HG03432 (cell line): ENCODE measurements at regions not wholly inside any gene's neighbourhood (a gene's known extent, or its start where the extent isn't known, plus 50 kb on each side); places are given as distances from the start of the nearest gene placed in this dataset.
"Not testable (repeated sequence)": the region's sequence is repeated elsewhere in the genome, so short reads cannot be mapped to it uniquely, and the experiment has no call there.

ENCODE experiments used
- ATAC-seq: cut with Tn5 transposase; IDR thresholded peaks from one replicate; pipeline ENCODE4 v1.9.1; 2021; ENCODE audit warnings: mild to moderate bottlenecking, moderate library complexity; ENCODE audit not compliant: unreplicated experiment

DNA sequence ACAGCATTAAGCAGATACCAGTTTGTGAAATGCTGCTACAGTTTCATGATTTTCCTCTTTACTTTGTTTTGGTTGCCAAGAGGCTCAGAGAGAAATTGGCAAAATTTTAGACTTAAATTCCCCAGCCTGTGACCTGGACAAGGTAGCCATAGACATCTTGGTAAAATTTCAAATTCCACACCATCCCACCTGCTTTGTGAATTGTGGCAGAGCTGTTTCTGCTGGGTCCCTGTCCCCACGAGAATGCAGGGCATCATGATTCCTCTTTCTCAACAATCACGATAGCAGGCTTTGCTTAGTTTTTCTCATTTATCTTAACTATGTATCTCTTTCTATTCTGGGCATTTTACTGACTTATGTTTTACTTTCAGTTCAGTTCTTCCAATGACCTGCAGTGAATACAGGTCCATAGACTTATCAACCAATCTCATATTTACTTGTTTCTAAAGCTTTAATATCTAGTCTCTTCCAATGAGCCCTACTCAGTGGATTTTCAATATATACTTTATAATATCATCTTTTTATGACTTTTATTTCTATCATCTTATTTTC is 351.6 kb downstream of the SOCS6 start:
- no peak for ATAC-seq

DNA sequence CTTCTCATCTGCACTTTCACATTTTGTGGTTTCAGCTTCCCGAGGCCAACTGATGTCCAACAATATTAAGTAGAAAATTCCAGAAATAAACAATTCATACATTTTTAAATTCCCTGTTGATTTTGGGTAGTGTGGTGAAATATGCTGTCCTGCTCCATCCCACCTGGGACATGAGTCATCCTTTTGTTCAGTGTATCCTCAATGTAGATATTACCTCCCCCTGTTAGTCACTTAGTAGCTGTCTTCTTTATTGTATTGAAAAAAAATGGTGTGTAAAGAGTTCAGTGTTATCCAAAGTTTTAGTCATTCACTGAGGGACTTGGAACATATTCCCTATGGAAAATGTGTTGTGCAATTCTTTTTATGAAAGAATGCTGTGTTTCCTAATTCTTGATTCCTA is 348.1 kb downstream of the SOCS6 start:
- ATAC-seq, result no peak

DNA sequence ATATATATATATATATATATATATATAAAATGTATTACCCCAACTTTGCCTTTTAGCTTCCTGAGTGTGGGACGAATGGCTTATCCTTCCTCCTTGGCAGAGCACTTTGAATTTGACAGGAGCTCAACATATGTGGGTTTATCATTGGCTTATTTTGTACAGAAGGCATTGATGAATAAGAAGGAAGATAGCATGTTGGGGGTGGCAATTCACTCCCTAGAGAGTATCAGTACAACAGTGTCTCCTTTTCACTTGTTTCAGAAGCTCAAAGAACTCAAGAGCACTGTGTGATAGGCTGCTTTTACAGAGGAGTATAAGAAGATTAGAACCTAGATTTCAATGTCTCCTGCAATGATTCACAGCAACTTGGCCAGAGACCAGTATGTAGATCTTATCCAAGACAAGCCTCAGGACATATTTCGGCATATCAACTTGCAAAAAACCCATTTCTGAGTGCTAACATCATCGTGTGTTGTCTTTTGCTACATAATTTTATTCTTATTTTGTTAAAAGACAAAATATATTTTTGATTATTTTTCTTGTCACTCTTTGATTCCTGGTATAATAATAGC is 345.8 kb downstream of the SOCS6 start:
- no peak for ATAC-seq

DNA sequence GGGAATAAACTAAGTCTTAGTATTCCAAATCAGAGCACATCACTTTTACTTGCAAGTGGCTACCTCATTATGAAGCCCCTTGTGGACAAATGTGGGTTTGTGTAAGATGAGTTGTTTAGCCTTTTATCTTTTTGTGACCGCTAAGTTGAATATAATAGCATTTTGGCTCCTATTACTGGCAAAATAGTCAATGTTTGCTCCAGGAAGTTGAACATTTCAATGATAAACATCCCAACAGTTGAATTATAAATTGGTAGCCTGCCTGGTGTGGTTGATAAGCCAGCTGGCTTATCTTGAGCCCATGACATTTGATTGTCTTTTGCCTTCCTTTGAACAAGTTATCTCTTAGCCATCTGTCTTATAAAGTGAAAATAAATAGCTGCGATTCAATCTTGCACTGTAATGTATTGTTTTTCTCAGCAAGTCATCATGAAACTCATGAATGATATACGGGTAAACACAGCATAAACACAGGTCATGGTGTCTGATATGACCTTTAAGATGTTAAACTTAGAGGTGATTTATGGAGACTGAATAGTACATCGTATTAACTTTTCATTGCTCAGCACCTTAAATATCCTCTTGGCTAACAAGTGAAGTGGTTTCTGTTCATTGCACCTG is 338.4 kb downstream of the SOCS6 start:
- ATAC-seq, result no peak

DNA sequence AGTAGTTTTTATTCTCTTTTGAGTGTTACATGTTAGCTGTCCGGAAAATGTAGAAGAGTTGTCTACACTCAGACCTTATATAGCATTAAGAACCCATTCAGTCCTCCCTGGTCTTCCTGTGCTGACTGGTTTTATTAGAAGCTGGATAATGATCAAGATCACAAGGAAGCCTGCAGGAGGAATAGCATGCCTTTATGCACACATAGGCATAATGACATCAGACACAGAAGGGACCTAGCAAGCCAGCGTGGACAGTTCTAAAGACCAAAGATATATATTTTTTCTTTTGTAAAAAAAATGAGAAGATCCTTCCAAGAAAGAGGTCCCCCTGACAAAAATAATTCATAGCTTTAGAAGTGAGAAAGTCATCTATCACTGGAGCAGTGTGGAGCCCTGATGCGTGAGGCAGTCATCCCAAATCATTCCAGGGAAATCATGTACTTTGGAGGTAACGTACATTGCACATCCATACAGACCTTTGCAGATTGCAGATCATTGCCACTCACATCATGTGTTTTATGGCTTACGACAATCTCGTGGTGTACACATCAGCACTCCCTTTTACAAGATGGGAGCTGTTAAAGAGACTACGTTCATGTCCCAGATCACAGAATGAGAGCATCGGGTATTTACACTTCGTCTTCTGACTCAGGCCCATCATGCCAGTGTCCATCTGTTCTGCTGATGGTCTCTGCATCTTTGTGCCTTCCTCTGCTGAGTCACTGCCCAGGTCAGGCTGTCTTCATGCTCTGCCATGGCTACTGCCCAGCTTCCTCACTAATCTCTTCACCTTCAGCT is 334.0 kb downstream of the SOCS6 start:
- no peak for ATAC-seq

DNA sequence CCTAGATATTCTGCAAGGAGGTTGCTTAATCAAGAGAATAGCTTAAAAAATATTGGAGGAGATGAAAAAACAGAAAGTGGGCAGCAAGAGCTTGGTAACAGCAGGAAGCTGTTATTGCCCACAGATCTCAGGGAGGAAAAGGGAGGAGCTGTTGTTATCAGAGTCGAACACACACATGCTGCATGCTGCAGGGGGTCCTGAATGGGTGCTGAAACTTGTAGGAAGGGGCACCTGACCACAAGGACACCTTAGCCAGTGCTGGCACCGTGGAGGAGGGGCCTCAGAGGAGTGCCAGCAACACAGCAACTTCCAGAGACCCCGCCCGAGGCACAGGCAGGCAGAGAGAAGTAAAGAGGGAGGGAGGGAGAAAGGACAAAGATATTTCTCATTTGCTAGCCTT is 332.9 kb downstream of the SOCS6 start:
- no peak for ATAC-seq

DNA sequence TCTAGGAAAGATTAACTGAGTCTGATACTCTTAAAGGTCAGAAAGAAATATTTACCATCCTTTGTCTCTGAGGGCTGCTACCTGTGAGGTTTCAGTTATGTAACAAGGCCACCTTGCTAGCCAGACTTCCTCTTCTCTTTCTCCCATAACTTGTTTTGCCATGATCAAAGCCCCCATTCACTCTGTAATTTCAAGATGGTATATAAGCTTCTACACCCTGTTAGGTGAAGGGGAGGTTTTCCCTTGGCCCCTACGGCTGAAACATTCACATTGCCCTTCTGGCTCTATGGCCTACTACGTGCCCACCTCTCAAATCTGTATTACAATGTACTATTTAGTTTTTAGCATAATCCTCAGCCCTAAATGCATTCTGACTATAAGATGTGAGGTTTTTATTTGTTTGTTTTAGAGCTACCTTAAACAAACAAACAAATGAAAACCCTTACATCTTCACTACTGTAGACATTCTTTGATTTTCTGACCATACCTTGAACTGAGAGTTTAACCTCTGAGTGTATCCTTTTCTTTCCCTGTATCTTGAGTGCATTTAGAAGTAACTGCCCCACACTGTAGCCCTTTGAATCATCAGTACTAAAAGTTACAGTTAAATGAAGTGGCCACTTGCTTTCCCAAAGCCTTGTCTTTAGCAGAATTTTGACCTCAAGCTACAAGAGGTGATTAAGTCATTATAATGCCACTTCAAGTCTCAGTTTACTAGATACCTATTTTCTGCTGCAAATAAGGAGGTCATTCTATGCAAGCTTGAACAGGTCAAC is 332.2 kb downstream of the SOCS6 start:
- ATAC-seq, result no peak

DNA sequence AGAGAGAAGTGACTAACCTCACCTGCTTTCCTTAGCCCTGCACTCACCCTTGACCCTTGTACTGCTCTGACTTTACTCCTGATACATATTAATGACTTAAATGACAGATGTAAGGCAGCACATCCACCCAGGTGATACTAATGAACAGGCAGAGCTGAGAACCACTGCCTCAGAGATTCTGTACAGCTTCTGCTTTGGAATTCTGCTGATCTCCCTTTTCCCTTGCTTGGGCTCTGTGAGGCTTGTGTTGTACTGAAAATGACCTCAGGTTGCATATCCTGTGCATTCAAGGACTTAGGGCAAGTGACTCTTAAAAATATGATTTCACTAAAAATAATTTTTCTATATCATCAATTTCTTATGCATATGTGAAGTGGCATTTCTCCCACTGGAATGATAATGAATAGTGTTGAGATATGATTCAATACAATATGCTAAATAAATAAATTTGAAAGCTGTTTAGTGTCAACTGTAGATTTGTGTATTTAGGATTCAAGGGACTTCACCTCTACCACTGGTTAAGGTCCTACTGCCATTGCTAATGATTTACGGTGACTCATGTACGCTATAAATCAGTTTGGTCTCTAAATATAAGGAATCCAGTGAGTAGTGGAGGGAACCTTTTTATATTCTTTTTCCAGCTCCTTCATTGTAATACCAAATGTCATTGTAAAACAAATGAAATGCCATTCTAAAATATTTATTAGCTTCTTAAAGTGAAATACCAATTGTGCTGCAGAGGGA is 328.3 kb downstream of the SOCS6 start:
- no peak for ATAC-seq

DNA sequence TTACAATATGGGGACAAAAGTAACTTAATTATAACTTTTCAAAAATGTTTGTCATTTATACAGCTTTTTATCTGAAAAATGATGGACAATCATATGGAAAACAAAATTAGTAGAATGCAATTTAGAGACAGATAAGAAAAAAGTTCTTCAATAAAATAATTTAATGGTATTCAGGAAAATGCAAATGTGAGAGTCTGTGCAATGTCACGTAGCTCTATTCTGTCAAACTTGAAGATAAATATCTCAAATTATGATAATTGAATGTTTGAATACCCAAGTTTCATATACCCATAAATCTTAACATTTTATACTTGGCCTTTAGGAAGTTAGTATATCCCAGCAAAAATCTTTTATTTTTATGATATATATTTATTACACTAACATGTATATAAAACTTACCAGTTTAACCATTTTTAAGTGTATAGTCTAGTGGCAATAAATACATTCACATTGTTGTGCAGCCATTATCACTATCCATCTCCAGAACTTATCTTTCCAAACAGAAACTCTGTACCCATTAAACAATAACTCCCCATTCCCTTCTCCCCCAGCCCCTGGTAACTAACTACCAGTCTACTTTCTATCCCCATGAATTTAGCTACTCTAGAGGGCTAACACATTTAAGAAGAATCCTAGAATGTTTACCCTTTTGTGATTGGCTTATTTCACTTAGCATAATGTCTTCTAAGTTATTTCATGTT is 311.5 kb downstream of the SOCS6 start:
- ATAC-seq, result no peak

DNA sequence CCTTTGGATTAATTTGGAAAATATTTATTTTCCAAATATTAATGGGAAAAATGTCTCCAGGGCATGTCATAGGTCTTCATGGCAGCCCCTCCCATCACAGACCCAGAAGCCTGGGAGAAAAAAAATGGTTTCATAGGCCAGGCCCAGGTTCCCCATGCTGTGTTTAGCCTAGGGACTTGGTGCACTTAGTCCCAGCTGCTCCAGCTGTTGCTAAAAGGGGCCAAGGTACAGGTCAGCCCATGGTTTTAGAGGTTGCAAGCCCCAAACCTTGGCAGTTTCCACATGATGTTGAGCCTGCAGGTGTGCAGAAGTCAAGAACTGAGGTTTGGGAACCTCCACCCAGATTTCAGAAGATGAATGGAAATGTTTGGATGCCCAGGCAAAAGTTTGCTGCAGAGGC is 309.6 kb downstream of the SOCS6 start:
- no peak for ATAC-seq

DNA sequence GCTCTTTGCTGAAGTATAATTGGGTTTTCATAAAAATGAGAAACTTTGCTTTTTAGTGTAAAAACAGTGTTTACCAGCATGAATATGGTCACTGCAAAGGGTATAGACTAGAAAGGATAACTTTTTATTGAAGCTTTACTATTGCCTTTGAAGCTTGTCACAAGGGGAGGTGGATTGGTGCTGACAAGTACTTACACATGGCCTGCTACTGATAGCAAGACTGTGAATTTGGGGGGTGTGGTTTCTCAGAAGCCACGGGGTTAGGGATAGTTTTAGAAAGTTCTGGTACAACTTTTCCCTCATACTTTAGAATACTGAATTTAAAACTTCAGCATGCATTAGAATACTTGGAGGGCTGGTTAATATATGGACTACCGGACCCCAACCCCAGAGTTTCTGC is 294.1 kb downstream of the SOCS6 start:
- no peak for ATAC-seq

DNA sequence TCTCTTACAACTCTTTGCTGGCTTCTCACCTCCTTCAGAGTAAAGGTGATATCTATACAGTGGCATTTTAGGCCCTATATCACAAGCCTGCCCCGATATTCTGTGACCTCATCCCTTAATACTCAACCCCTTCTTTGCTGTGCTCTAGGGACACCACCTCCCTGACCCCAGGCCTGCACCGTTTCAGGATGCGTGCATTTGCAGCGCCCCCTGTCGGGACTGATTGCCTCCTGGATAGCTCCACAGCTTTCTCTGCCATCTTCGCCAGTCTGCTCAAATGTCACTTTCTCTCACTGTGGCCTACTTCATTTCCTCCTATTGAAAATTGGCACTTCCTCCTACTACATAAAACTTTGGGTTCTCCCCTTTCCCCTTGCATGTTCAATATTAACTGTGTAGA is 289.6 kb downstream of the SOCS6 start:
- ATAC-seq, result no peak

DNA sequence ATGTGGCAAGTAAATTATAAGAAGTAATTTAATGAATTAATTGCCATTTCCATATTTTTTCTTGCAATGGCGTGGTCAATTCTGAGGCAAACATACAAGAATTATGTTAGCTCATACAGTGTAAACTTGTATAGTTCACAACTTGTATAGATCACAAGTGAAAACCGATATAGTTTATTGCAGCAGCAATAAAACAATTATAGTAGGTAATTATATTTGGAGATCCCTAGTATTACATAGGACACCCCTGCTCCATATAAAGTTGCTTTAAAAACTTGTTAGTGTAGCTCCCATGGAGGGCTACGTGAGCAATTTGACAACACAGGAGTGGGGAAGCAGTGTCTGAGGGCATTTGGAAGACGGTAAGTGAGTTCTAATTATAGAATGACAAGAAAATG is 288.2 kb downstream of the SOCS6 start:
- no peak for ATAC-seq

DNA sequence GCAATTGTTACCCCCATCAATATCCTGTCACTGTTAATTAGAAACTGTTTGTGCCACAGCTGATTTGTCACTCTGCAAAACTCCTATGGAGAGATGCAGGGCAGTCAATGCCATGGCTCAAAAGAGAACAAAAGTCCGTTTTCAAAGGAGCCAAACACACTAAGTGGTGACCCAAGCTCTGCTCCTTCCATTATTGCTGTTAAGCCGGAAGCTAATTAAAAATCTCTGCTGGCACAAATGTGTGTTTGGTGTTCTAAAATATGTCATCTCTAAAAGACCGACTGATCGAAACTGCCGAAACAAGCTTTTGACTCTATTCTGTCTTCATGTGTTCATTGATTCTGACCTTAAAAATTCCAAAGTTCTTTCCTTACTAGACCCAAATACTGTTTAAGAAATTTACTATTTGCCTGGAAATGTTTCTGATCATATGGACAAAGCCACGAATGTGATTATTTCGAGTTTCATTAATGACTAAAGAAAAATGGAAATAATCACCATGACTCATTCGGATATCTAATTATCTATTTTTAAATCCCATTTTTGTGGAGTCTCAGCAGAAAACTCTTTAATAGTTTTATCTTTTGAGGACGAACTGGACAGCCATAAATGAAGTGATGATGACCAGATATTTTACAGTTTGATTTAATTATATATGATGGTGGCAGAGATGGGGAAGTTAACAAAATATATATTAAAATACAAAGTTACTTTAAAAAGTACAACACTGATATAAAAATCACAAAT is 287.6 kb downstream of the SOCS6 start:
- no peak for ATAC-seq

DNA sequence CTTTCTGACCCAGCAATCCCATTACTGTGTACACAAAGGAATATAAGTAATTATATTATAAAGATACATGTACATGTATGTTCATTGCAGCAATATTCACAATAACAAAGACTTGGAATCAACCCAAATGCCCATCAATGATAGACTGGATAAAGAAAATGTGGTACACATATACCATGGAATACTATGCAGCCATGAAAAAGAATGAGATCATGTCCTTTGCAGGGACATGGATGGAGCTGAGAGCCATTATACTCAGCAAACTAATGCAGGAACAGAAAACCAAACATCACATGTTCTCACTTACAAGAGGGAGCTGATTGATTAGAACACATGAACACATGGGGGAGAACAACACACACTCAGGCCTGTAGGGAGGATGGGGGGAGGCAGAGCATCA is 286.1 kb downstream of the SOCS6 start:
- ATAC-seq, result not testable (repeated sequence)

DNA sequence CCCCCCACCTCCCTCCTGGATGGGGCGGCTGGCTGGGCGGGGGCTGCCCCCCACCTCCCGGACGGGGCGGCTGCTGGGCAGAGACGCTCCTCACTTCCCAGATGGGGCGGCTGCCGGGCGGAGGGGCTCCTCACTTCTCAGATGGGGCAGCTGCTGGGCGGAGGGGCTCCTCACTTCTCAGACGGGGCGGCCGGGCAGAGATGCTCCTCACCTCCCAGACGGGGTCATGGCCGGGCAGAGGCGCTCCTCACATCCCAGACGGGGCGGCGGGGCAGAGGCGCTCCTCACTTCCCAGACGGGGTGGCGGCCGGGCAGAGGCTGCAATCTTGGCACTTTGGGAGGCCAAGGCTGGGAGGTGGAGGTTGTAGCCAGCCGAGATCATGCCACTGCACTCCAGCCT is 280.8 kb downstream of the SOCS6 start:
- not testable (repeated sequence) for ATAC-seq

DNA sequence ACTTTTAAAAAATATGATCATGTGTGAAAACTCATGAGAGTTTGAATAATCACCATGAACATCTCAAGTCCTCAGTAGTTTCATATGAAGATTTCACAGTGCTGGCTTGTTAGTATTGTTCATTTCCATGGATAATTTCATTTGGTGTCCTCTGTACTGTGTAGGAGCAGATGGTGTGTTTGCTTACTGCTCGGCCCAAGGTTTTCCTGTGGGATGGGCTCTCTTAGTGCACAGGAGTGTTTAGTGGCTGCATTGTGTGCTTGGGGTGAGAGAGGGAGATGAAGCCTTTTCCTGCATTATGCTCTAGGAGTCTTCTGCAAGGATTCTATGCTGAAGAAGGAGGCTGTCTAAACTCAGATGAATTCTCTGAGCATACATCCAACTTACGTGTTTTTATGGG is 270.6 kb downstream of the SOCS6 start:
- no peak for ATAC-seq

DNA sequence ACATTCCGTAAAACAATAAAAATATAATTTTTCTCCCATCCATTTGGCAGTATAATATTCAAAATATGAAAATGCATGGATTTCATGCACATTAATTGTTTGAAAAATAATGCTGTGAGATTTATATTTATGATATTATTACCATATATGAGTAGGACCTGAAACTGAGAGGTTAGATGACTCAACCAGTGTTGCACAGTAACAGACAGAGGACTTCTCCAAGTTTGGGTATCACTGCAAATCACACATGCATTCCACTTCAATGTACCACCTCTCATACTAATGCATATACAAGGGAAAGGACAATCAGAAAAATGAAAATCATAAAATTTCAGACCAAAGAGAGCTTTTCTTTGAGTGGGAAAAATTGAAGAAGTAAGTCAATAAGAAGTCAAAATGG is 269.5 kb downstream of the SOCS6 start:
- ATAC-seq, result no peak

DNA sequence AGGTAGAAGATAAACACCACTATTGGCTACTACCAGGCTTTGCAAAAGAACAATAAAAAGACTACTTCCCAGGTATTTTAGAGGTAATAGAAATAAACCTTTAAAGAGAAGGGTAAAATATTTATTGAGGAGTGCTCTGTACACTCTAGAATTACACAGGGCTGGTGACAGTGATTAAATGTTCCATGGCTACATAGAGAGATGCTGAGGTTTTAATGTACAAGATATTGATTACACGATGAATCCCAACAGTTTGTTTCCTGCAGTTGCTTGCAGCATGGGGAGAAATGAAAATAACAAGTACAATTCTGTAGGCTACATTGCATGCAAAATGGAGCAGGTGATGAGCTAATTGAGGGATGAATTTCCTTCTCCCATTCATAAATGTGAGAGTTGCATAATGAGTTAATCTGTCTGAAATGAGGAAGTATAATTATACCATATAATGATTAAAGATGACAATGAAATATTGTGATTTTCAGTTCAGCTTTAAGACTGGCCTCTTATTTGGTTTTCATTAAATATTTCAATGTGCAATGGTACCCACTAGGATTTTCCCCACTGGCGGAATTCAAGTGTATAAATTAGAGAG is 266.1 kb downstream of the SOCS6 start:
- no peak for ATAC-seq
